Sigmoid colon (tissue), 4 donors: ENCODE measurements at regions not wholly inside any gene's neighbourhood (a gene's known extent, or its start where the extent isn't known, plus 50 kb on each side); places are given as distances from the start of the nearest gene placed in this dataset.

Source experiments
- EP300 ChIP-seq, 4 donors: sonication (generic); formaldehyde crosslinking; IDR thresholded peaks; one replicate each; pipeline ENCODE4 v1.6.1; 2017; ENCODE audit warnings: antibody characterized with exemption in 4 of 4
- POLR2A ChIP-seq, 2 donors: fragments of 450-650 bp; IDR thresholded peaks; one replicate each; pipeline ENCODE4 v1.6.1; 2016; ENCODE audit warnings: antibody characterized with exemption in 2 of 2, mild to moderate bottlenecking in 2 of 2, moderate library complexity in 2 of 2
- POLR2AphosphoS5 ChIP-seq, 4 donors: sonication (generic); formaldehyde crosslinking; IDR thresholded peaks; one replicate each; pipeline ENCODE4 v1.6.1; 2017; ENCODE audit warnings: antibody characterized with exemption in 4 of 4
- TF ChIP-seq, protein P1 (sequence below), 4 experiments: fragments of 450-650 bp in 3 of 4; fragments of 200-600 bp in 1 of 4; IDR thresholded peaks; one replicate each; pipeline ENCODE4 v1.5.1; 2016 to 2019; ENCODE audit warnings: antibody characterized with exemption in 4 of 4, mild to moderate bottlenecking in 3 of 4, moderate library complexity in 2 of 4

DNA sequence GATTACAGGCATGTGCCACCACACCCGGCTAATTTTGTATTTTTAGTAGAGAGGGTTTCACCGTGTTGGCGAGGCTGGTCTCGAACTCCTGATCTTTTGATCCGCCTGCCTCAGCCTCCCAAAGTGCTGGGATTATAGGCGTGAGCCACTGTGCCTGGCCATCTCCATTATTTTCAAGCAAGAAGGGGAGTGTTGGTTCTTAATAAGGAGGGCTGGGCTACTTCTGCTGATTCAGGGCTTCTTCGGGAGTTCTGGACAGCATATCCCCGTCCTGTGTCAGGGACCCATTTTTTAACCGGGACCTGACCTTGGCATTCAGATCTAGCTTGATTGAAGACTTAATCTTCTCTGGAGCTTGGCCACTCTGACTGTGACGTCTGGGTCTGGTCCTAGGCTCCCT is 74.1 kb upstream of the SYN2 start:
- TF ChIP-seq, protein P1, sequence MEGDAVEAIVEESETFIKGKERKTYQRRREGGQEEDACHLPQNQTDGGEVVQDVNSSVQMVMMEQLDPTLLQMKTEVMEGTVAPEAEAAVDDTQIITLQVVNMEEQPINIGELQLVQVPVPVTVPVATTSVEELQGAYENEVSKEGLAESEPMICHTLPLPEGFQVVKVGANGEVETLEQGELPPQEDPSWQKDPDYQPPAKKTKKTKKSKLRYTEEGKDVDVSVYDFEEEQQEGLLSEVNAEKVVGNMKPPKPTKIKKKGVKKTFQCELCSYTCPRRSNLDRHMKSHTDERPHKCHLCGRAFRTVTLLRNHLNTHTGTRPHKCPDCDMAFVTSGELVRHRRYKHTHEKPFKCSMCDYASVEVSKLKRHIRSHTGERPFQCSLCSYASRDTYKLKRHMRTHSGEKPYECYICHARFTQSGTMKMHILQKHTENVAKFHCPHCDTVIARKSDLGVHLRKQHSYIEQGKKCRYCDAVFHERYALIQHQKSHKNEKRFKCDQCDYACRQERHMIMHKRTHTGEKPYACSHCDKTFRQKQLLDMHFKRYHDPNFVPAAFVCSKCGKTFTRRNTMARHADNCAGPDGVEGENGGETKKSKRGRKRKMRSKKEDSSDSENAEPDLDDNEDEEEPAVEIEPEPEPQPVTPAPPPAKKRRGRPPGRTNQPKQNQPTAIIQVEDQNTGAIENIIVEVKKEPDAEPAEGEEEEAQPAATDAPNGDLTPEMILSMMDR (IDR thresholded peaks at IDR 0.05) = no peak
- TF ChIP-seq POLR2AphosphoS5 (IDR thresholded peaks at IDR 0.05) (no peak), EP300 (IDR thresholded peaks at IDR 0.05) (no peak), POLR2A (IDR thresholded peaks at IDR 0.05) (no peak)
